Umbilical cord (tissue), 1 donor: ENCODE measurements at regions not wholly inside any gene's neighbourhood (a gene's known extent, or its start where the extent isn't known, plus 50 kb on each side); places are given as distances from the start of the nearest gene placed in this dataset.
"Not testable (repeated sequence)": the region's sequence is repeated elsewhere in the genome, so short reads cannot be mapped to it uniquely, and the experiment has no call there.

ENCODE experiments used
- DNase-seq: peaks from one replicate; pipeline ENCODE4 v3.0.0-alpha.2; 2015; ENCODE audit warnings: low spot score

DNA sequence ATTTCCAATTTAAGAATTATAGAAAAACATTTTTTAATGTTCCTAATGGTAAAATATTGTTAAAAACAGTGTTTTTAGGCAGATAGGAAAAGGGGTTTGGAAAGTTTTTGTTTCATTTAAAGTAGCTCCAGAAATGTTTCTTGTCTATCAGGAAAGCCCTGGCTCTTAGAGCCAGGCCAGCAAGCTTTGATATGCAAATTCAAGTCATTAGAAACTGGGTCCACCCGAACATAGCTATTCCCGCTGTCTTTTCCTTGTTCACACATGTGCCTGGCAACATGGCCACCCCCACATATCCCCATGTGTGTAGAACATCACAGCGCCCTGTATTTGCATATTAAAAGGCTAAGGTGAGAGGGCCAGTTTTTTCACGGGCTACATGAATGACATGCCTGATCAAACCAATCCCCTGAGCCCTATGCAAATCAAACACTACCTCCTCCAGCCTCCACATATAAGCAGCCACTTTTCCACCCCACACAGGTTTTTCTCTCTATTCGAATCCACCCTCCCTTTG is 925.3 kb upstream of the CDH10 start:
- DNase-seq: no peak

DNA sequence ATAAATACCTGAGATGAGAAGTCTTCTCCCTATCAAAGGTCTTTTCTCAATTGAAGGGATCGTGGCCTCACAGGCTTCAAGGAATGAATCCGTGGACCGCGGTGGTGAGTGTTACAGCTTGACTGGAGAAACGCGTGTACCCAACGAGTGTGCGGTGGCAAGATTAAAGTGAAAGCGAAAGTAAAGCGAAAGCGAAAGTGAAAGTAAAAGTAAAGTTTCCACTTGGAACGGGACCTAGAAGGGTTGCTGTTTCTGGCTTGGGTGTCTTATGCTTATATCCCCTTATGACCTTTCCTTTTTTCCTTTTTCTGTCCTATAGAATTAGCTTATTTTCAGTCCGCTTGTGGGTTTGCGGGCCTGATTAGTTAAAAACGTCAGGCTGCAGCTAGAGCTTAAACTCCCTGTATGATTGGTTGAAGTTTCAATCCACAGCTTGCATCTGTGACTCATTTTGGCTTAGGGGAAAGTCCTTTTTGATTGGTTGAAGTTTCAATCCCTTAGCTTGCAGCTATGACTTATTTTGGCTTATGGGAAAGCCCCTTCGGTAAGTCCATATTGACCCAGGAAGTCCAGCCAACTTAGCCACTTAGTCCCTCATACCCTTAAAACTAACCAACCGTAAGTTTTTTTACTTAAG is 924.3 kb upstream of the CDH10 start:
- no peak for DNase-seq

DNA sequence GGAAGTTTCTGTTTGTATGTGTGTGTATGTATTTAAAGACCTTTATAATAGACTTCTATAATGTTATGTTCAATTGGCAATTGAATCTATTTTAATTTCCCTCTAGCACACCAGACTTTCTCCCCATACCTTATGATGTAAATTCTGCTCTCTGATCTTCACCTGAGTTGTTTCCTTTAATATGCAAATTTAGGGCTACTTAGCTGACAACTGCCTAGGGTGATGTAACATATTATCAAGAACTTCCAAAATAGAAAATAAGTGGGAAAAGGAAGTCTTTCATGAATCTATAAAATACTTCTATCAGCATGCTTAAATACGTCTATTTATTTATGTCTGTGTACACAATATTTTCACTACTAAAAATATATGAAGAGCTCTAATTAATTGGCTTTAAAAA is 923.5 kb upstream of the CDH10 start:
- no peak for DNase-seq

DNA sequence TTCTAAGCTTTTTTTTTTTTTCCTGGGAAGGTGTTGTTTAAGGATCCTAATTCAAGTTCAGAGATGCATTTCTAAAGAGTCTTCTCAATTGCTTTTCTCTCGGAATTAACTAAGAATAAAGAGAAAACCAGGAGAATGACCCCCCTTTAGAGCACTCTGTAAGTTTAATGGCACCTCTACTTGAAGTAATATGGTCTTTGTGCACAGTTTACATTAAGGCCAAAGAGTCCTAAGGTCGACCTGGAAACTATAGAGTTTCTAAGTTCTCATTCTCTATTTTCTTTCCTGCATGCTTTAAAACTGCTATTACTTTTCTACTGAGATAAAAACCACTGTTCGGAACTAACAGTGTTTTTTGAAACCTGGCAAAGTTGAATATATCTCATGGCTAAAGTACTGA is 923.1 kb upstream of the CDH10 start:
- DNase-seq: no peak

DNA sequence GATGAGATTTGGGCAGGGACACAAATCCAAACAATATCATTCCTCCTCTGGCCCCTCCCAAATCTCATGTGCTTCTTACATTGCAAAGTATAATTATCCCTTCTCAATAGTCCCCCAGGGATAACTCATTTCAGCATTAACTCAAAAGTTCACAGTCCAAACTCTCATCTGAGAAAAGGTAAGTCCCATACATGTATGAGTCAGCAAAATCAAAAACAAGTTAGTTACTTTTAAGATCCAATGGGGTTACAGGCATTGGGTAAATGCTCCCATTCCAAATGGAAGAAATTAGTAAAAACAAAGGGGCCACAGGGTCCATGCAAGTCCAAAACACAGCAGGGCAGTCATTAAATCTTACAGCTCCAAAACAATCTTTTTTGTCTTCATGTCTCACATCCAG is 917.9 kb upstream of the CDH10 start:
- no peak for DNase-seq

- no peak for DNase-seq
These were observed 909.3 kb upstream of the CDH10 start for GRCh38 chr5:25554077-25554476.

DNA sequence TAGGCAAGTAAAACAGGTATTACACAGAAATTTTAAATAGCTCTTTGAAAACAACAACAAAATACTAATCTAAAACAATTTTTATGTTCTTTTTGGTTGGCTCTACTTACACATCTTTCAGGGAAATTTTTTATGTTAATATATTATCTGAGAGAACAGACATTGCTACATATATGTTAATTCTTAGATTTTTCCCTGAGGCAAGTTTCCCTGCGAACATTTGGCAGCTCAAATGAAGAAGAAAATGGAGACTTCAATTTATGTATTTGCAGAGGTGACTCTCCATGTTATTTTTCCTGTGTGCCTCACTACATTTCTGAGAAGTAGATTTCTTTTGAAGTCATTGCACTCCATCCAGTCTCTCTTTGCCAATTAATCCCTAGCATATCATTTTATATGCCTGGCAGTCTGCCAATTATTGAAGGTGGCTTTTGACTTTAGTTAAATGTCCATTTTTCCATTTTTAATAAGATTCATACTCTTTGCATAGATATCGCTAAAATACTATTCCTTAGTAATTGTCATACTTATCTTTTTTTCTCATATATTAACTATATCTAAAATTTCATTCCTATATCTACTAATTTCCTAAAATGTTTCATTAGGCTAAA is 908.2 kb upstream of the CDH10 start:
- no peak for DNase-seq

- no peak for DNase-seq
These were observed 906.0 kb upstream of the CDH10 start for GRCh38 chr5:25550793-25551192.

DNA sequence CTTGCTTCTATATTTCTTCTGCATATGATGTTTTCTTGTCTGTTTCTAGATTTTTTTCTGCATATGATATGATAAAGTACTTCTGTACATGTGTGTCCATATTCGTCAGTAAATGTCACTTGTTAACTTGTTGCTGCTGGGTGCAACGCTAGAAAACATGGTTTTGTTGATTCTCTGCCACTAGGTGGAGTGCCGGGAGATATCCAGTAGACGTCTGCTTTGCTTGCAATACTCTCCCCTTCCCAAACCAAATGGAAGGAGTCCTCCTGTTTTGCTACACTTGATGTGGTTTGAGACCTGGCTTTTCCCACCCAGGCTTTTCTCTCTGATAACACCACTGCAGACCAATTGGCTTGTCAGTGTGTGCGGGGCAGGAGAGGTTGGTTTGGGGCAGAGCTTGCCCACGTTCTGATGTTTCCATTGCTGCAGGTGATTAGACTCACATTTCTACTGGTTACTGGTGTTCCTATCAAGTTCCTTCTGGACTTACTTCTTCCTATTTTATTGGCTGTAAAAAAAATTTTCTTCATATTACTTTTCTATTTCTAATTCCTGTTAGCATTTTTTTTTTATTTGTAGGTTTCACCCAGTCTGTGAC is 900.0 kb upstream of the CDH10 start:
- peak; percentile 15 for DNase-seq

DNA sequence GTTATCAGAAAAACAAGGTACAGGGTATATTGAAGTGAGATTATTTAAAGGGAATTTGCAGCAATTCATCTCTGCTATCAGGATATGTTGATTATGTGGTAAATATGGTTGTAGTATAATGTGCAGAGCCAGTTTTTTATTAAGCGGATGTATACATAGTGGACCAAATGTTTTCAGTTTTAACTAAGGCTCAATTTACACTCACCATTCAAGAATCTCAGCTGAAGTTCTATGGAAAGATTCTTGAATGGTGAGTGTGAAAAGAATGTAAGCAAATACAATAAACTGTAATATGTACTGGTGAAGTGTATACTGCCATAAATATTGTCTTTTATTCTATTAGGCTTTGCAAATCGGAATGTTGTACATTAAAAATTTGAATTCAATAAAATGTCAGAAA is 895.9 kb upstream of the CDH10 start:
- DNase-seq: no peak

- DNase-seq: no peak
These were observed 894.8 kb upstream of the CDH10 start for GRCh38 chr5:25539536-25539935.

GRCh38 chr5:25536461-25536860 is 891.7 kb upstream of the CDH10 start:
- DNase-seq: not testable (repeated sequence)

- no peak for DNase-seq
These were observed 871.4 kb upstream of the CDH10 start for GRCh38 chr5:25516141-25516540.

DNA sequence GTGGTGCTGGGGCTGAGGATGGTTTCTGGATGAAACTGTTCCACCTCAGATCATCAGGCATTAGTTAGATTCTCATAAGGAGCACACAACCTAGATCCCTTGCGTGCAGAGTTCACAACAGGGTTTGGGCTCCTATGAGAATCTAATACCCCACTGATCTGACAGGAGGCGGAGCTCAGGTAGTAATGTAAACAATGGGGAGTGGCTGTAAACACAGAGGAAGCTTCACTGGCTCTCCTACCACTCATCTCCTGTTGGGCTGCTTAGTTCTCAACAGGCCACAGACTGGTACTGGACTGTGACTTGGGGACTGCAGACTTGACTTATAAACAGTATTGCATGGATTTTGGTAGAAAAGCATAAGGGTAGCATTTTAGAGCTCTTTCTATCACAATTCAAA is 870.7 kb upstream of the CDH10 start:
- DNase-seq: no peak

DNA sequence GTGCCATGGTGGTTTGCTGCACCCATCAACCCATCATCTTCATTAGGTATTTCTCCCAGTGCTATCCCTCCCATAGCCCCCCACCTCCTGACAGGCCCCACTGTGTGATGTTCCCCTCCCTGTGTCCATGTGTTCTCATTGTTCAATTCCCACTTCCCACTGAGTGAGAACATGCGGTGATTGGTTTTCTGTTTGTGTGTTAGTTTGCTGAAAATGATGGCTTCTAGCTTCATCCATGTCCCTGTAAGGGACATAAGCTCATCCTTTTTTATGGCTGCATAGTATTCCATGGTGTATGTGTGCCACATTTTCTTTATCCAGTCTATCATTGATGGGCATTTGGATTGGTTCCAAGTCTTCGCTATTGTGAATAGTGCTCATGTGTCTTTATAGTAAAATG is 865.9 kb upstream of the CDH10 start:
- DNase-seq: not testable (repeated sequence)

DNA sequence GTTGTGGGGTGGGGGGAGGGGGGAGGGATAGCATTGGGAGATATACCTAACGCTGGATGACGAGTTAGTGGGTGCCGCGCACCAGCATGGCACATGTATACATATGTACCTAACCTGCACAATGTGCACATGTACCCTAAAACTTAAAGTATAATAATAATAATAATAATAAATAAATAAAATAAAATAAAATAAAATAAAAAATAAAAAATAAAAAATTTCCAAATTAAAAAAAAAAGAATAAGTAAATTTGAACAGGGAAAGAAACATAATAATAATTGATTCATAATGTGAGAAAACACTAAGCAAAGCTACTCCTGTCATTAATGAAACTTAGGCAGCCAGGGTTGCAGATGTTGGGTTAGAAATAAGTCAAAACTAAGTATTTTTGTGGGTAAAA is 863.2 kb upstream of the CDH10 start:
- DNase-seq: not testable (repeated sequence)

DNA sequence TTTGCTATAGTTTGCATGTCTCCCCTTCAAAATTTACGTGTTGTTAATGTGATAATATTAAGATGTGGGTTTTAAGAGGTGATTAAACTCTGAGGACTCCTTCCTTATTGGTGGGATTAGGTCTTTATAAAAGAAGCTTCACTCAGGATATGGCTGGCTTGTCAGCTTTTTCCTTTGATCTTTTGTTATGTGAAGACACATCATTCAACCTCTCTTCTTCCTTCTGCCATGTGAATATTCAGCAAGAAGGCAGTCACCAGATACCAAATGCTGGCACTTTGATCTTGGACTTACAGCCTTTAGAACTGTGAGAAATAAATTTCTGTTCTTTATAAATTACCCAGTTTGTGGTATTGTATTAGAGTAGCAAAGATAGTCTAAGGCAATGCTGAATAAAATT is 855.9 kb upstream of the CDH10 start:
- no peak for DNase-seq

- no peak for DNase-seq
These were observed 845.2 kb upstream of the CDH10 start for GRCh38 chr5:25489834-25490538.

- no peak for DNase-seq
These were observed 843.3 kb upstream of the CDH10 start for GRCh38 chr5:25488119-25488518.

DNA sequence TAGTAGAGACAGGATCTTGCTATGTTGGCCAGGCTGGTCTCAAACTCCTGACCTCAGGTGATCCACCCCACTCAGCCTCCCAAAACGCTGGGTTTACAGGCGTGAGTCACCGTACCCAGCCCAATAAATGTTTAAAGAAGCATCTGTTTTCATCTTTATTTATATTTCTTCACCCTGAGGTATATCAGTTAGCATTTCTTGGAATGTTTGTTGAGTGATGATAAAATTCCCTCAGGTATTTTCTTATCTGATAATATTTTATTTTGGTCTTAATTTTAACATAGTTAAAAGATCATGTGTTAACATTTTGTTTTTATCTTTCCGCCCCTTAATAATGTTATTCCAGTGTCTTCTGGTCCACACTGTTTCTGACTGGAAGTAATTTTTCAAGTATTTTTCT is 839.6 kb upstream of the CDH10 start:
- DNase-seq: no peak

- DNase-seq: no peak
These were observed 836.7 kb upstream of the CDH10 start for GRCh38 chr5:25481463-25481862.

DNA sequence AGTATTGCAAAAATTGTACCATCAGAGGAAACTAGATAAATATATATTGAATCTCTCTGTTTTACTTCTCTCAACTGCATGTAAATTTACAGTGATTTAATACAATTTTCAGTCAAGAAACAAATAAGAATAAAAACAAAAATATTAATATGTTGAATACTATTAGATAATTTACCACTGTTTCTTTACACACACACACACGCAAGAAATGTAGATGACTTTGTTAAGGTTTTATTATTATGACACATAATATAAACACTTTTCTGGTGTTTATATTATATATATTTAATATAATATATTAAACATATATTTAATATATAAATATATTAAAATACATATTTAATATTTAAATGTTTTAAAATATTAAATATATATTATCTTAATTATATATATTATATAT is 814.3 kb upstream of the CDH10 start:
- no peak for DNase-seq

DNA sequence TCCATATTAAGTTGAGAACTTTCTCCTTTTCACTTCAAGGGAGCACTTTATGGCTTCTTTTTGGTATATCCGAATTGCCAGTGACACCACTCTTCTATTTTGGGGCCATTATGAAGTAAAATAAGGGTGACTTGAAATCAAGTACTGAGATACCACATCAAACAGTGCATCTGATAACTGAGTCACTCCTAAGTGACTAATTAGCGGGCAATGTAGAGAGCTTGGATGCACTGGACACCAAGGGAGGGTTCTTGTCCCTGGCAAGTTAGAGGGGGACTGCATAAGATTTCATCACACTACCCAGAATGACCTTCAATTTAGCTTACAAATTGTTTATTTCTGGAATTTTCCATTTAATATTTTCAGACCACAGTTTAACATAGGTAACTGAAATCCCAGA is 813.9 kb upstream of the CDH10 start:
- no peak for DNase-seq
